ENCODE measurements at regions not wholly inside any gene's neighbourhood (a gene's known extent, or its start where the extent isn't known, plus 50 kb on each side); places are given as distances from the start of the nearest gene placed in this dataset.

GRCh38 chr1:191910245-191910644 is 248.0 kb upstream of the RGS18 start:
- TF ChIP-seq ZNF547 (CRISPR knock-in tag; IDR thresholded peaks at IDR 0.05) (no peak), TRAFD1 (CRISPR knock-in tag; IDR thresholded peaks at IDR 0.05; ENCODE audit: borderline replicate concordance) (no peak), ARID5B (CRISPR knock-in tag; IDR thresholded peaks at IDR 0.05) (no peak), SMYD3 (CRISPR knock-in tag; IDR thresholded peaks at IDR 0.05) (no peak), ZHX1 (CRISPR knock-in tag; IDR thresholded peaks at IDR 0.05; ENCODE audit: low read depth) (no peak), HMG20A (CRISPR knock-in tag; IDR thresholded peaks at IDR 0.05; ENCODE audit: borderline replicate concordance) (no peak), CTCF (CRISPR knock-in tag; IDR thresholded peaks at IDR 0.05) (no peak), HOXA9 (CRISPR knock-in tag; IDR thresholded peaks at IDR 0.05; ENCODE audit: borderline replicate concordance) (no peak), ZNF362 (CRISPR knock-in tag; IDR thresholded peaks at IDR 0.05; ENCODE audit: borderline replicate concordance) (no peak), FOXK1 (CRISPR knock-in tag; IDR thresholded peaks at IDR 0.05; ENCODE audit: borderline replicate concordance, low read depth) (no peak), ATF2 (CRISPR knock-in tag; IDR thresholded peaks at IDR 0.05) (no peak), GATAD2A (CRISPR knock-in tag; IDR thresholded peaks at IDR 0.05) (no peak), ZZZ3 (CRISPR knock-in tag; IDR thresholded peaks at IDR 0.05; ENCODE audit: borderline replicate concordance) (no peak)

All from HepG2 (cell line).